HEK293 (cell line): ENCODE measurements at regions not wholly inside any gene's neighbourhood (a gene's known extent, or its start where the extent isn't known, plus 50 kb on each side); places are given as distances from the start of the nearest gene placed in this dataset.

ENCODE experiments used
- CTCF ChIA-PET: fragments of 350-600 bp; formaldehyde crosslinking; extraction: SDS; loops from one replicate; lab custom pipeline; 2021; ENCODE audit warnings: antibody characterized with exemption; lab: Yijun Ruan, JAX
- POLR2A ChIA-PET: fragments of 300-600 bp; formaldehyde crosslinking; extraction: SDS; loops from one replicate; lab custom pipeline; 2020; ENCODE audit warnings: antibody characterized with exemption, inconsistent platforms; lab: Yijun Ruan, JAX
- H3K27ac ChIP-seq: fragments of 200-500 bp; sonication (Bioruptor generic); 2 replicates; pipeline ENCODE4 v1.5.1; 2014; ENCODE audit warnings: low read depth, low read length, control low read depth, inconsistent platforms; ENCODE audit errors: extremely low read depth
- H3K36me3 ChIP-seq, 2 experiments: fragments of 200-500 bp in 1 of 2; sonication (Bioruptor generic) in 1 of 2; 1 replicate in 1 of 2; 2 replicates in 1 of 2; pipeline ENCODE4 v1.5.1; 2014 to 2017; ENCODE audit warnings: inconsistent platforms in 2 of 2, low read length in 2 of 2; ENCODE audit not compliant: control insufficient read depth in 2 of 2, insufficient read depth in 1 of 2
- H3K4me1 ChIP-seq: fragments of 200-500 bp; sonication (Bioruptor generic); 2 replicates; pipeline ENCODE4 v1.5.1; 2014; ENCODE audit warnings: mild to moderate bottlenecking, low read length, inconsistent platforms; ENCODE audit not compliant: control insufficient read depth, insufficient read depth
- H3K4me3 ChIP-seq: 2 replicates; pipeline ENCODE4 v1.5.1; 2011; ENCODE audit warnings: low read depth, mild to moderate bottlenecking, control low read depth, low read length, moderate library complexity
- H3K9me3 ChIP-seq: fragments of 200-500 bp; sonication (Bioruptor generic); 2 replicates; pipeline ENCODE4 v1.5.1; 2014; ENCODE audit warnings: low read depth, low read length, inconsistent platforms; ENCODE audit not compliant: control insufficient read depth, insufficient read depth
- BCL11A ChIP-seq: fragments of 450-650 bp; formaldehyde crosslinking; IDR thresholded peaks from 2 replicates; pipeline ENCODE4 v1.5.1; 2016; ENCODE audit warnings: low read depth, missing biosample characterization, missing genetic modification characterization
- BCL11B ChIP-seq: fragments of 450-650 bp; formaldehyde crosslinking; IDR thresholded peaks from 2 replicates; pipeline ENCODE4 v1.5.1; 2016; ENCODE audit warnings: low read depth, missing biosample characterization, missing genetic modification characterization
- ZIC2 ChIP-seq: fragments of 450-650 bp; formaldehyde crosslinking; IDR thresholded peaks from 2 replicates; pipeline ENCODE4 v1.5.1; 2016; ENCODE audit warnings: missing biosample characterization, missing genetic modification characterization
- ZNF529 ChIP-seq: fragments of 450-650 bp; formaldehyde crosslinking; IDR thresholded peaks from 2 replicates; pipeline ENCODE4 v1.5.1; 2017; ENCODE audit warnings: missing genetic modification characterization, missing biosample characterization; ENCODE audit not compliant: insufficient replicate concordance
- ZNF600 ChIP-seq: fragments of 450-650 bp; formaldehyde crosslinking; IDR thresholded peaks from 2 replicates; pipeline ENCODE4 v1.5.1; 2016; ENCODE audit warnings: missing biosample characterization, missing genetic modification characterization
- ZNF621 ChIP-seq: fragments of 450-650 bp; formaldehyde crosslinking; IDR thresholded peaks from 2 replicates; pipeline ENCODE4 v1.5.1; 2017; ENCODE audit warnings: missing biosample characterization, missing genetic modification characterization
- ZNF830 ChIP-seq: fragments of 450-650 bp; IDR thresholded peaks from 2 replicates; pipeline ENCODE4 v1.5.0; 2018; ENCODE audit warnings: missing biosample characterization, missing genetic modification characterization, low read depth, mild to moderate bottlenecking, moderate library complexity
- ZSCAN23 ChIP-seq: fragments of 450-650 bp; formaldehyde crosslinking; IDR thresholded peaks from 2 replicates; pipeline ENCODE4 v1.5.1; 2016; ENCODE audit warnings: missing biosample characterization, missing genetic modification characterization
- TF ChIP-seq, protein P1 (sequence below): fragments of 450-650 bp; formaldehyde crosslinking; IDR thresholded peaks from 2 replicates; pipeline ENCODE4; 2016; ENCODE audit warnings: missing biosample characterization, missing genetic modification characterization
- TF ChIP-seq, protein P2 (sequence below): fragments of 450-650 bp; formaldehyde crosslinking; IDR thresholded peaks from 2 replicates; pipeline ENCODE4 v1.5.1; 2017; ENCODE audit warnings: missing biosample characterization, missing genetic modification characterization
- TF ChIP-seq, protein P3 (sequence below): fragments of 450-650 bp; formaldehyde crosslinking; IDR thresholded peaks from 2 replicates; pipeline ENCODE4 v1.5.1; 2016; ENCODE audit warnings: missing biosample characterization, missing genetic modification characterization, borderline replicate concordance
- TF ChIP-seq, protein P4 (sequence below): fragments of 450-650 bp; formaldehyde crosslinking; IDR thresholded peaks from 2 replicates; pipeline ENCODE4 v1.5.1; 2016; ENCODE audit warnings: missing biosample characterization, missing genetic modification characterization
- TF ChIP-seq, protein P5 (sequence below): fragments of 450-650 bp; formaldehyde crosslinking; IDR thresholded peaks from 2 replicates; pipeline ENCODE4 v1.5.1; 2016; ENCODE audit warnings: missing biosample characterization, missing genetic modification characterization
- TF ChIP-seq, protein P6 (sequence below): fragments of 450-650 bp; formaldehyde crosslinking; IDR thresholded peaks from 2 replicates; pipeline ENCODE4 v1.5.1; 2016; ENCODE audit warnings: missing biosample characterization, missing genetic modification characterization

DNA sequence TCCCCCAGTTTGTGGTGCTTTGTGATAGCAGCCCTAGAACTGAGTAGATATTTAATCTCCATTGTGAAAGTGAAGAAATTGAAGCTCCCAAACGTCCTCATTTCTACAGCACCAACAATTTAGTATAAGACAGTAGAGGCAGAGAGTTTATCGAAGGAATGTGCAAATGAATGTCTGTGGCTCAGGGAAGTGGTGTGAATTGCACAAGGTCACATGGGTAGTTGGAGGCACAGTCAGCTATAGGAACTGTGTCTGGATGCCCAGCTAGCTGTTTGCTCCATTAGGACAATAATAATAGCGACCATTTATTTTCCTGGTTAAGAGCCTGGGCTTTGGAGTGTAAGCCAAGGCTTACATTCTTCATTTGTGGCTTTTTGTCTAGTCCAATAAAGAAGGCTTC is 144.4 kb upstream of the USP24 start:
- POLR2A ChIA-PET, result no interaction called here

DNA sequence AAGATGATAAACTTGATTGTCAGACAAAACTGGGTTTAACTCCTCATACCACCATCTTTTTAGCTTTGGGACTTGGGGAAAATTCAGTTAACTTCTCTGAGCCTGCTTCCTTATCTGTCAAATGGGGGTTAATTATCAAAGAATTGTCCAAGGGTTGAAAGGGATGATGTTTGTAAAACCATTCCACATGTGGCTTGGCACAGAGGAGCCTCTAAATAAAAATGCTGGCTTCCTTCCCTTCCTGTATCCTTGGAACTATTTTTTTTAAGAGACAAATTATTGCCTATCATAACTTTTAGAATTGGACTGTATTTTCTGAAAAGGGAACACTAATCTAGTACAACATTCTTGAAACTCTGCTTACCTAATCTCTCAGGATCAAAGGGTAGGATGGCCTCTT is 143.4 kb upstream of the USP24 start:
- Histone ChIP-seq H3K9me3 (no peaks in the 10 kb centered on the region), H3K4me1 (no peaks in the 10 kb centered on the region), H3K4me3 (no peak overlapping the region), H3K36me3 (no peaks in the 10 kb centered on the region), H3K27ac (no peak overlapping the region)
- POLR2A ChIA-PET, result no interaction called here
- CTCF ChIA-PET, result interaction anchor here (1.2 to 1.8 kb wide), 3 partner anchors 17 to 21 kb away, joined by 6 to 8 read pairs (median 6); no protein-coding TSS in a partner anchor
- TF ChIP-seq ZSCAN23 (tag by site-specific recombination) (no peak), ZNF600 (tag by site-specific recombination) (no peak)
- TF ChIP-seq, all 188 proteins: peak for 0

More for the DNA sequence above, 144.4 kb upstream of the USP24 start:
- TF ChIP-seq BCL11B (tag by site-specific recombination), result no peak
- TF ChIP-seq, protein P1, sequence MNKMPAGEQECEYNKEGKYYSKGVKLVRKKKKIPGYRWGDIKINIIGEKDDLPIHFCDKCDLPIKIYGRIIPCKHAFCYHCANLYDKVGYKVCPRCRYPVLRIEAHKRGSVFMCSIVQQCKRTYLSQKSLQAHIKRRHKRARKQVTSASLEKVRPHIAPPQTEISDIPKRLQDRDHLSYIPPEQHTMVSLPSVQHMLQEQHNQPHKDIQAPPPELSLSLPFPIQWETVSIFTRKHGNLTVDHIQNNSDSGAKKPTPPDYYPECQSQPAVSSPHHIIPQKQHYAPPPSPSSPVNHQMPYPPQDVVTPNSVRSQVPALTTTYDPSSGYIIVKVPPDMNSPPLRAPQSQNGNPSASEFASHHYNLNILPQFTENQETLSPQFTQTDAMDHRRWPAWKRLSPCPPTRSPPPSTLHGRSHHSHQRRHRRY (tag by site-specific recombination), result no peak
- TF ChIP-seq, all 188 proteins: peak for 0
- Histone ChIP-seq H3K4me3 (no peak overlapping the region), H3K9me3 (no peaks in the 10 kb centered on the region), H3K4me1 (no peaks in the 10 kb centered on the region), H3K27ac (no peak overlapping the region), H3K36me3 (no peaks in the 10 kb centered on the region)
- CTCF ChIA-PET, result interaction anchor here (1.6 to 1.7 kb wide), 3 partner anchors 15 to 22 kb away, joined by 6 to 9 read pairs (median 7); no protein-coding TSS in a partner anchor

DNA sequence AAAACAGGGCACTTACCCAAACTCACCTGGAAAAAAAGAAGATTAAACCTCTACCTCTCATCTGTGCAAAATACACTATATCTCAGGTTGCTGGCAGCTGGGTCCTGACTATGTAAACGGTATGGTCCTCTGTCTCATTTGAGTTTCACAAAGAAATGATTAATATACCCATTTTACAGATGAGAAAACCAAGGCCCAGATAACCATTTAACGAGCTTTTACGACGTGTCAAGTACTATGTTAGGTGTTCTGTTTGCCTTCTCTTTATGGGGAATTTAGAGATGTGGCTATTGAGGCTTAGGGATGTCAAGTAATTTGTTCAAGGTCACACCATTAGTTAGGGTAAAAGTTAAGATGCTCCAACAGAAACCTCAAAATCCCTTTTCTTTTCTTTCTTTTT is 140.4 kb upstream of the USP24 start:
- POLR2A ChIA-PET, result interaction anchor here (0.6 kb wide), 1 partner anchor 316 kb away, joined by 3 read pairs; no protein-coding TSS in a partner anchor
- no peak overlapping the region for H3K27ac ChIP-seq
- H3K36me3 ChIP-seq, result no peaks in the 10 kb centered on the region
- H3K4me1 ChIP-seq, result no peaks in the 10 kb centered on the region
- CTCF ChIA-PET, result interaction anchor here (1.0 kb wide), 1 partner anchor 140 kb away, joined by 3 read pairs; the partner anchor contains the start of gene USP24
- H3K4me3 ChIP-seq, result no peak overlapping the region
- H3K9me3 ChIP-seq, result no peaks in the 10 kb centered on the region
- TF ChIP-seq, protein P2, sequence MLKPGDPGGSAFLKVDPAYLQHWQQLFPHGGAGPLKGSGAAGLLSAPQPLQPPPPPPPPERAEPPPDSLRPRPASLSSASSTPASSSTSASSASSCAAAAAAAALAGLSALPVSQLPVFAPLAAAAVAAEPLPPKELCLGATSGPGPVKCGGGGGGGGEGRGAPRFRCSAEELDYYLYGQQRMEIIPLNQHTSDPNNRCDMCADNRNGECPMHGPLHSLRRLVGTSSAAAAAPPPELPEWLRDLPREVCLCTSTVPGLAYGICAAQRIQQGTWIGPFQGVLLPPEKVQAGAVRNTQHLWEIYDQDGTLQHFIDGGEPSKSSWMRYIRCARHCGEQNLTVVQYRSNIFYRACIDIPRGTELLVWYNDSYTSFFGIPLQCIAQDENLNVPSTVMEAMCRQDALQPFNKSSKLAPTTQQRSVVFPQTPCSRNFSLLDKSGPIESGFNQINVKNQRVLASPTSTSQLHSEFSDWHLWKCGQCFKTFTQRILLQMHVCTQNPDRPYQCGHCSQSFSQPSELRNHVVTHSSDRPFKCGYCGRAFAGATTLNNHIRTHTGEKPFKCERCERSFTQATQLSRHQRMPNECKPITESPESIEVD (tag by site-specific recombination), result no peak
- TF ChIP-seq ZNF529 (tag by site-specific recombination), result no peak
- TF ChIP-seq, protein P3, sequence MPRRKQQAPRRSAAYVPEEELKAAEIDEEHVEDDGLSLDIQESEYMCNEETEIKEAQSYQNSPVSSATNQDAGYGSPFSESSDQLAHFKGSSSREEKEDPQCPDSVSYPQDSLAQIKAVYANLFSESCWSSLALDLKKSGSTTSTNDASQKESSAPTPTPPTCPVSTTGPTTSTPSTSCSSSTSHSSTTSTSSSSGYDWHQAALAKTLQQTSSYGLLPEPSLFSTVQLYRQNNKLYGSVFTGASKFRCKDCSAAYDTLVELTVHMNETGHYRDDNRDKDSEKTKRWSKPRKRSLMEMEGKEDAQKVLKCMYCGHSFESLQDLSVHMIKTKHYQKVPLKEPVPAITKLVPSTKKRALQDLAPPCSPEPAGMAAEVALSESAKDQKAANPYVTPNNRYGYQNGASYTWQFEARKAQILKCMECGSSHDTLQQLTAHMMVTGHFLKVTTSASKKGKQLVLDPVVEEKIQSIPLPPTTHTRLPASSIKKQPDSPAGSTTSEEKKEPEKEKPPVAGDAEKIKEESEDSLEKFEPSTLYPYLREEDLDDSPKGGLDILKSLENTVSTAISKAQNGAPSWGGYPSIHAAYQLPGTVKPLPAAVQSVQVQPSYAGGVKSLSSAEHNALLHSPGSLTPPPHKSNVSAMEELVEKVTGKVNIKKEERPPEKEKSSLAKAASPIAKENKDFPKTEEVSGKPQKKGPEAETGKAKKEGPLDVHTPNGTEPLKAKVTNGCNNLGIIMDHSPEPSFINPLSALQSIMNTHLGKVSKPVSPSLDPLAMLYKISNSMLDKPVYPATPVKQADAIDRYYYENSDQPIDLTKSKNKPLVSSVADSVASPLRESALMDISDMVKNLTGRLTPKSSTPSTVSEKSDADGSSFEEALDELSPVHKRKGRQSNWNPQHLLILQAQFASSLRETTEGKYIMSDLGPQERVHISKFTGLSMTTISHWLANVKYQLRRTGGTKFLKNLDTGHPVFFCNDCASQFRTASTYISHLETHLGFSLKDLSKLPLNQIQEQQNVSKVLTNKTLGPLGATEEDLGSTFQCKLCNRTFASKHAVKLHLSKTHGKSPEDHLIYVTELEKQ (tag by site-specific recombination), result no peak
- no peak for TF ChIP-seq ZNF621 (tag by site-specific recombination)
- TF ChIP-seq, protein P4, sequence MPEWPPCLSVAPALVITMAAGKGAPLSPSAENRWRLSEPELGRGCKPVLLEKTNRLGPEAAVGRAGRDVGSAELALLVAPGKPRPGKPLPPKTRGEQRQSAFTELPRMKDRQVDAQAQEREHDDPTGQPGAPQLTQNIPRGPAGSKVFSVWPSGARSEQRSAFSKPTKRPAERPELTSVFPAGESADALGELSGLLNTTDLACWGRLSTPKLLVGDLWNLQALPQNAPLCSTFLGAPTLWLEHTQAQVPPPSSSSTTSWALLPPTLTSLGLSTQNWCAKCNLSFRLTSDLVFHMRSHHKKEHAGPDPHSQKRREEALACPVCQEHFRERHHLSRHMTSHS (tag by site-specific recombination), result no peak
- TF ChIP-seq ZIC2 (tag by site-specific recombination), result no peak
- no peak for TF ChIP-seq BCL11A
- TF ChIP-seq, protein P5, sequence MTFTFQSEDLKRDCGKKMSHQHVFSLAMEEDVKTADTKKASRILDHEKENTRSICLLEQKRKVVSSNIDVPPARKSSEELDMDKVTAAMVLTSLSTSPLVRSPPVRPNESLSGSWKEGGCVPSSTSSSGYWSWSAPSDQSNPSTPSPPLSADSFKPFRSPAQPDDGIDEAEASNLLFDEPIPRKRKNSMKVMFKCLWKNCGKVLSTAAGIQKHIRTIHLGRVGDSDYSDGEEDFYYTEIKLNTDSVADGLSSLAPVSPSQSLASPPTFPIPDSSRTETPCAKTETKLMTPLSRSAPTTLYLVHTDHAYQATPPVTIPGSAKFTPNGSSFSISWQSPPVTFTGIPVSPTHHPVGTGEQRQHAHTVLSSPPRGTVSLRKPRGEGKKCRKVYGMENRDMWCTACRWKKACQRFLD, result no peak
- no peak for TF ChIP-seq ZNF830 (tag by site-specific recombination)
- TF ChIP-seq, protein P6, sequence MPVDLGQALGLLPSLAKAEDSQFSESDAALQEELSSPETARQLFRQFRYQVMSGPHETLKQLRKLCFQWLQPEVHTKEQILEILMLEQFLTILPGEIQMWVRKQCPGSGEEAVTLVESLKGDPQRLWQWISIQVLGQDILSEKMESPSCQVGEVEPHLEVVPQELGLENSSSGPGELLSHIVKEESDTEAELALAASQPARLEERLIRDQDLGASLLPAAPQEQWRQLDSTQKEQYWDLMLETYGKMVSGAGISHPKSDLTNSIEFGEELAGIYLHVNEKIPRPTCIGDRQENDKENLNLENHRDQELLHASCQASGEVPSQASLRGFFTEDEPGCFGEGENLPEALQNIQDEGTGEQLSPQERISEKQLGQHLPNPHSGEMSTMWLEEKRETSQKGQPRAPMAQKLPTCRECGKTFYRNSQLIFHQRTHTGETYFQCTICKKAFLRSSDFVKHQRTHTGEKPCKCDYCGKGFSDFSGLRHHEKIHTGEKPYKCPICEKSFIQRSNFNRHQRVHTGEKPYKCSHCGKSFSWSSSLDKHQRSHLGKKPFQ (tag by site-specific recombination), result no peak
